Ovary (tissue), 3 donors: ENCODE measurements at regions not wholly inside any gene's neighbourhood (a gene's known extent, or its start where the extent isn't known, plus 50 kb on each side); places are given as distances from the start of the nearest gene placed in this dataset.

Experiments
- CTCF ChIP-seq, 3 donors: fragments of 450-650 bp in 2 of 3; fragments of 200-600 bp in 1 of 3; IDR thresholded peaks; one replicate each; pipeline versions ENCODE4 v1.5.1 to v1.8.0; 2016 to 2022; ENCODE audit warnings: antibody characterized with exemption in 3 of 3, mild to moderate bottlenecking in 1 of 3
- EP300 ChIP-seq: sonication (generic); formaldehyde crosslinking; IDR thresholded peaks from one replicate; pipeline ENCODE4 v1.6.1; 2017; ENCODE audit warnings: antibody characterized with exemption
- POLR2A ChIP-seq: fragments of 450-650 bp; IDR thresholded peaks from one replicate; pipeline ENCODE4 v1.6.1; 2017; ENCODE audit warnings: antibody characterized with exemption, mild to moderate bottlenecking, moderate library complexity
- donor health status: DM: no; HTN: no; CAD: no.

GRCh38 chr18:2380101-2380500 lies 191.2 kb downstream of the METTL4 start:
- TF ChIP-seq CTCF (IDR thresholded peaks at IDR 0.05) = no peak
- TF ChIP-seq EP300 = no peak
- no peak for TF ChIP-seq POLR2A
